AG08396 (cell line): ENCODE measurements at regions not wholly inside any gene's neighbourhood (a gene's known extent, or its start where the extent isn't known, plus 50 kb on each side); places are given as distances from the start of the nearest gene placed in this dataset.
"Not testable (repeated sequence)": the region's sequence is repeated elsewhere in the genome, so short reads cannot be mapped to it uniquely, and the experiment has no call there.

ENCODE experiments used
- DNase-seq: peaks from one replicate; pipeline ENCODE4 v3.0.0; 2012; ENCODE audit warnings: low spot score, mixed read lengths

DNA sequence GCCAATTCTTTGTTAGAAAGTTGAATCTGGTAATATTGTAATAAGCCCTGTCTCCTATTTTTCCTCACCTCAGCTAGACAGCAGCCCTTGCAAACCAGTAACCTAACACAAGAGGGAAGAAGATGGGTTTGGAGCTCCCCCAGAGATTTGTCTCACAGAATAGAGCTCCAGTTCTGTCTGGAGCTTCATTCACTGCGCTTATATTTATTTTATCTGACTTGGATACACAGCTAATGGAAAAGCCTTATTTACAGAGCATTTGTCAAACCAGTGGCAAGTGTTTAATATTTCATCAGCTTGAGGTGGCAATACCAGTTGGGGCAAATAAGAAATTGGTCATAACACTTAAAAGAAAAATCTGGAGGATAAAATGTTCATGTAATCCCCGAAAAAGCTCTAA is 1094.0 kb downstream of the FSCB start:
- no peak for DNase-seq

DNA sequence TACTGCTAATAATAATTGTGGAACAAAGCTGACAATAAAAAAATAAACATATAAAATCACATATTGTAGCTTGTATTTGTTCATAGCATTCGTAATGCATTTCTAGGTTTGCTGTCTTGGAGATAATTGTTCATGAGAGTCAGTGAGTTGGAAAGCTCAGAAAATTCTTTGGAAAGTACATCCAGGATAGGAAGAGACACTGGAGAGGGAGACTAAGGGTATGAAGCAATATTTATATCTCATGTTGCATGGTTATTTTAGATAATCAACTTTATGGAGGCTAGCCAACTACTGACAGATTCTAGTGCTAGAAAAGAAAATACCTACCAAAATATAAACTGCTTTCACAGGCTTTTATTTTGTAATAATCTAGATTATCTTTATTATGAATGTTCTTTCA is 1095.2 kb downstream of the FSCB start:
- no peak for DNase-seq

DNA sequence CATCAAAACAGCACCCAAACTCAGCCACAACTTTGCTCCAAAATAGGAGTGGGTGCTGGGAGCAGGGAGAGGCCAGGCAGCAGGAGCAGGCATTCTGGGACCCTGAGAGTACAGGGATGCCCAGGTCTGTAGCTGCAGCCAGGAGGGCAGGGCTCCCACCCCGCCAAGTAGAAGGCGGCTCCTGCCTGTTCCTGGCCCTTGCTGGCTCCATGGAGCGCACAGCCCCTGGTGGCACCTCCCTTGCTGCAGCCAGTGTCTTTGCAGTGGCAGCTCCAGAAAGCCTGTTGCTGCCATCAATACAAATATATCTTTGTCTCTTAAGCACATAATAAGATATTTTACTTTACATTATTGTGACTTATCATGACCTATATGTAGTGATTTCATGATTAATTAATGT is 1096.5 kb downstream of the FSCB start:
- DNase-seq: no peak

DNA sequence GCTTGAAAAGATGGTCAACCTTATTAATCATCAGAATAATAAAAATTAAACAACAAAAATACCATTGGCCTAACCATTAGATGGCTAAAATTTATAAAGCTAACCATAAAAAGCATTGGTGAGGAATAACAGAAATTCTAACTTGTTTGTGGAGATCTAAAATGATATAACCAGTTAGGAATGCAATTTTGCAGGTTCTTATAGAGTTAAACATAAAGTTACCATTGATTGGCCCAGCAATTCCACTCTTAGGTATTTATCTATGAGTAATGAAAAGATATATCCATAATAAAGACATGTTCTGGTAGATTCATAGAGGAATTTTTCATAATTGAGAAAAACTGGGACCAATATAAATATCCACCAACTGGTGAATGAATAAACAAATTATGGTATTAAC is 1098.6 kb downstream of the FSCB start:
- DNase-seq: no peak

DNA sequence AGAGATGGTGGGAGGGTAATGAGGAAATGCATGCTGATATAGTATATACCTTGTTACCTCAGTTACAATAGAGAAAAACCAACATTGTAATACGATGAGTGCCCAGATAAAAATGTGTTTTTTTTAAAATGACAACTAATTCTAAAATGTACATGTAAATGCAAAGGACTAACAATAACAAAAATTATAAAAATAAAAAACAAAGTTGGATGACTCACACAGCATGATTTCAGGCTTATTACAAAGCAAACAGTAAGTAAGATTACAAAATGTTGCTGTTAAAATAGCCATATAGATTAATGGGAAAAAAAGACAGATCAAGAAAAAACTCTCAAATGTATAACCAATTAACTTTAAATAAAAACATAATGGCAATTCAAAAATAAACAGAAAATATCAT is 1099.4 kb downstream of the FSCB start:
- DNase-seq: no peak

DNA sequence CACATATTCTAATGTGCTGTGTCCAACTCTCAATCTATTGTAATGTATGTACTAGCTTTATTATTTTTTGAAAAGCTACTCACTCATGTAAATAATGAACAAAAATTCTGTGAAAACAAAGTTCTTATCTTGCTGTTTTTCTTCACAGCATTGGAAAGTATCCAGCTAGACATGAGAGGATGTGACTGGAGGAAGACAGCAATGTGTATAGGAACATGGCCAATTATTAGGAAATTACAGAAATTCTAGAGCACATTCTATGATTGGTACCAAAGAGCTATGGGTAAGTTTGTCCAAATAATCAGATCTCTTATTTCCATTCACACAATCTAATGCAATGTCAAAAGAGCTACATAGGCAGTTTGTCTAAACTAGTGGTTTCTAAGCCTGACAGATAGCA is 1100.2 kb downstream of the FSCB start:
- no peak for DNase-seq

DNA sequence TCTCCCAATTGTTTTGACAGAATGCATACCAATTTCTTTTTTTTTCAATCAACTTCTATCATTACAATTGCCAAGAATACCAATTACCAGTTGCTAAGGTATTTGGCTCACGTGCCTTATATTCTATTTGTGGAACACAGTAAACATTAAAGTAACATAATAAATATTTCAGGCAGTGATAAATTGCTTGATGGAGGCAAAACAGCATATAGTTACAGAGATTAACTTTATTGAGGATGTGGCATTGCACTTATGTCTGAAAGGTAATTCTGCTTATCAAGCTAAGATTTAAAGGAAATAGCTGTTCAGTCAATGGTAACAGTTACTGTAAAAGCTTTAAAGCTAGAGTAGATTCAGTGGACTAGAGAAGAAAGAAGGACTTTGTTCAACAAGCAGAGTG is 1107.8 kb downstream of the FSCB start:
- DNase-seq: no peak

DNA sequence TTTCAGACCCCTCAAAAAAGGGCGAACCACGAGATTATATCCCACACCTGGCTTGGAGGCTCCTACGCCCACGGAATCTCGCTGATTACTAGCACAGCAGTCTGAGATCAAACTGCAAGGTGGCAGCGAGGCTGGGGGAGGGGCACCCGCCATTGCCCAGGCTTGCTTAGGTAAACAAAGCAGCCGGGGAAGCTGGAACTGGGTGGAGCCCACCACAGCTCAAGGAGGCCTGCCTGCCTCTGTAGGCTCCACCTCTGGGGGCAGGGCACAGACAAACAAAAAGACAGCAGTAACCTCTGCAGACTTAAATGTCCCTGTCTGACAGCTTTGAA is 1136.6 kb downstream of the FSCB start:
- DNase-seq: not testable (repeated sequence)

DNA sequence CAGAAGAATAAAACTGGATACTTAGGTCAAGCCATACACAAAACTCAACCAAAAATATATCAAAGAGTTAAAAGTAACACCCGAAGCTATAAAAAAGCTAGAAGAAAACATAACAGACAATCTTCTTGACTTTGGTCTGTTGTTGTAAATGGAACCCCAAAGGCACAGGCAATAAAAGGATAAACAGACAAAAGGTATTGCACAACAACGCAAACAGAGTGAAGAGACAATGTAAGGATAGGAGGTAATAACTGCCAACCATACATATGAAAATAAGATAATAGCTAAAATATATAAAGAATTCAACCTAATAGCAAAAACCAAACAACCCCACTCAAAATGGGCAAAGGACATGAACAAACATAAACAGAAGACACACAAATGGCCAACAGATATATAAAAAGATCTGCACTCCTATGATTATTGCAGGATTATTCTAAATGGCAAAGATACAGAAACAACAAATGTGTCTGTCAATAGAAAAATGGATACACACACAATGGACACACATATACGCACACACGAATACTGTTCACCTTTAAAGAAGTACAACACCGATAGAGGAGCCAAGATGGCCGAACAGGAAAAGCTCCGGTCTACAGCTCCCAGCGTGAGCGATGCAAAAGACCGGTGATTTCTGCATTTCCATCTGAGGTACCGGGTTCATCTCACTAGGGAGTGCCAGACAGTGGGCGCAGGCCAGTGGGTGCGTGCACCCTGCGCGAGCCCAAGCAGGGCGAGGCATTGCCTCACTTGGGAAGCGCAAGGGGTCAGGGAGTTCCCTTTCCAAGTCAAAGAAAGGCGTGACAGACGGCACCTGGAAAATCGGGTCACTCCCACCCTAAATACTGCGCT is 1137.1 kb downstream of the FSCB start:
- no peak for DNase-seq

DNA sequence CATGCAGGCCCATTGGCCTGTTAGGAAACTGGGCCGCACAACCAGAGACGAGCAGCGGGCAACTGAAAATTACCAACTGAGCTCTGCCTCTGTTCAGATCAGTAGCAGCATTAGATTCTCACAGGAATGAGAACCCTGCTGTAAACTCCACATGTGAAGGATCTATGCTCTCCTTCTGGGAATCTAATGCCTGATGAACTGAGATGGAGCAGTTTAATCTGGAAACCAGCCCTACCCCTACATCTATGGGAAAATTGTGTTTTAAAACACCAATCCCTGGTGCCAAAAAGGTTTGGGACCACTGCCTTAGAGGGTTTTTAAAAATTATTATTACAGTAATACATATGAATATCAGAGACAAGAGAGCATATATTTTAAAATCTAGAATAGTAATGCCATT is 1144.5 kb downstream of the FSCB start:
- DNase-seq: no peak

DNA sequence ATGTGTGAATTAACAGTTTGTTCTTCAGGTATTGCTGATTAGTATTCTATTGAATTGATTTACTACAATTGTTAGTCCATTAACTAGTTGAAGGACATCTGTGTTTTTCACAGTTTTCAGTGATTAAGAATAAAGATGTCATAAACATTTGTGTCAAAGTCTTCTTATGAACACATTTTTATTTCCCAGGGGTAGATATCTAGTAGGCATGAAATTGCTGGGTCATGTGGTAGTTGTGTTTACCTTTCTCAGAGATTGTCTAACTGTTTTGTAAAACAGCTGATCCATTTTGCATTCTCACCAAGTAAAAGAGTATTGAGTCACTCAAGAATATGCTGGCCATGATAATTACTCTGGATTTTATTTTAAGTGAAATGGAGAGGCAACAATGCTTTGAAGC is 1145.3 kb downstream of the FSCB start:
- no peak for DNase-seq

DNA sequence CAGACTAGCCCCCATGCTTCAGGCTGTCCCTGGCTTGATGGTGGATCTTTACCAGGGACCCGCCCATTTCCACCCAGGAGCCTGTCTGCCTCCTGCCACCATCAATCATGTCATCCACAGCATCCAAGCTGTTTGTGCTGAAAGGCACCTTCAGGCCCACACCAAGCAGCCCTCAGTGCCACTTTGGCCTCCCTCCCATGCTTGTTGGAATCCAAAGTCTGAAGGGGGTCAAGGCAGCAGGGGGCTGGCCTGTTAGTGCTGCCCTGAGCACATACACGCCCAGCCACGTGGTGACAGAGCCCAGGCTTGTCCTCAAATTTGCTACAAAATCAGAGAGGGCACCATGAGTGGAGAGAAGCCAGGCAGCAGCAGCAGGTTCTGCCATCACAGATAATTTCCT is 1146.8 kb downstream of the FSCB start:
- no peak for DNase-seq

DNA sequence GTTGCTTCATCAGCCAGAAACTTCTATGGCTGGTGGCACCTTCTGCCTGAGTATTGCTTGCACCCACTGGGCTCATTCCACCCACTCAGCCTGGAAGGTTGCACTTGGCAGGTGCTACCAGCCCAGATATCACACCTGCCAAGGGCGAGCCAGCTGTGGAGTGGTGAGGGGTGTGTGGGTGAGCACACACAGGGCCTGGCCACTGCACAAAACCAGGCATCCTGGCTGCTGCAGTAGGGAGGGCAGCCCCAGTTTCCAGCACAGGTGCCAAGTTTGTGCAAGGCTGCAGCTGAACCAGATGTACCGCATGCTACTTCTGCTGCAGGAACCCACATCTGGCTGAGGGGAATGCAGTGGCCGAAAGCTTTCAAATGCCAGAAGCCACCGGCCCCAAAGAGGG is 1147.8 kb downstream of the FSCB start:
- DNase-seq: no peak

DNA sequence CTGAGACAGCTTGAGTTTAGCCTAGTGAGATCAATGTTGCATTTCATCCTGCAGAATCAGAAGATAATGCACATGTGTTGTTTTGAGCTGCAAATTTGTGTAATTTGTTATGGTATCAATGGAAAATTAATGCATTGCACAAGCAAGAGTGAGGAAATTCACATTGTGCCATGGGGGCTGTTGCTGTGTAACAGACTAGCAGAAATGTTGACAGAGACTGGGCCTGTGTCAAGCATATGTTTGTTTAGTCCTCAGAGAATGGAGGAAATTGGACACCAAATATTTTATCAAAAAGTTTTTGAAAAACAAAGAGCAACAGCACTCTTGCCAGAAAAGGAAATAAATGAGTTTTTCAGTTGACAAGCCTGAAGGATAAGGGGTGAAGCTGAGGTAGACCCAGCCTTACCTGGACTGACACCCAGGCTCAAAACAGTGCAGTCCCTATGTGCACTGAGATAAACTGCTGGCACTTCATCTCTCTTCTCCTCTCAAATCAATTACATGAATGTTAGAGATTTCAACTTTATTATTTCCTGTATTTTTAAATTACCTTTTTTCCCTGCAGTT is 1150.0 kb downstream of the FSCB start:
- DNase-seq: no peak

DNA sequence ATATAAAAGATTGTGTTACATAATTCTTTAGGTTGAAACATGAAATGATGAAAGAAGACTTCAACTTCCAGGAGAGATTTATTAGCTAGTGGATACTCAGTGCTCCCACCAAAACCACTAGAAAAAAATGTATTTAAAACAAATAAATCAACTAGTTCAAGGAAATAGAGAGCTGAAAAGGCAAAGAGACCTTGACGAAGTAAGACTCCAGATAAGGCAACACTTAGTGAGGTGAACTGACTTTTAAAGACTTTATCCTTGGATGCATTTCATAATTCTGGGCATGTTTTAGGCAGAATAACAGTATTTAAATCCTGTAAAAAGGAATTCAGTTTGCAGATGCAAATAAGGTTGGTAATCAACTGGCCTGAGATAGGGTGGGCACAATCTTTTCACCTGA is 1150.7 kb downstream of the FSCB start:
- DNase-seq: no peak

DNA sequence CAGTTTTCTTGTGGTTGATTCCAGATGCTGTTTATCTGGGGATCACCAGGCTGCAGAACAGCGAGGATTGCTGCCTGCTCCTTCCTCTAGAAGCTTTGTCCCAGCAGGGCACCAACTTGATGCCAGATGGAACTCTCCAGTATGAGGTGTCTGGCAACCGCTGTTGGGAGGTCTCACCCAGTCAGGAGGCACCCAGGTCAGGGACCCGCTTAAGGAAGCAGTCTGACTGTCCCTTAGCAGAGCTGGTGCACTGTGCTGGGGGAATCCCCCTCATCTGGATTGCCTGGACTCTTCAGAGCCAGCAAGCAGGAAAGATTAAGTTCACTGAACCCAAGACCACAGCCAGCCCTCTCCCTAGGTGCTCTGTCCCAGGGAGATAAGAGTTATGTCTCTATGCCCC is 1165.2 kb downstream of the FSCB start:
- no peak for DNase-seq

DNA sequence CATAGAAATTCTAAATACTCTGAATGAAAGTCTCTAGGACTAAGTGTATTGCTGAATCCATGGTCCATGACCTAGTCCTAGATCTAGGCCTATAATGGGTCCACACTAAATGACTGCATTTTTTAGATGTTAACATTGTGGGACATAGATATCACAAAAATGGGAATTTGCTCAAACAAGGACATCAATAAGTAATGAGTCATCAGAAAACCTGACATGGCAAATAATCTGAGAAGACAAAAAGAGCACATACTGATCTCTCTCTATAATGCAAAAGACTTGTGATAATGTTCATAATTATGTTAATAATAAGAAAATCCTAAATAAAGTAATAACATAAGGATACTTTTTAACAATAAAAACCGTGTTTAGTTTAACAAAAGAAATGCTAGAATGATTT is 1168.4 kb downstream of the FSCB start:
- DNase-seq: no peak

DNA sequence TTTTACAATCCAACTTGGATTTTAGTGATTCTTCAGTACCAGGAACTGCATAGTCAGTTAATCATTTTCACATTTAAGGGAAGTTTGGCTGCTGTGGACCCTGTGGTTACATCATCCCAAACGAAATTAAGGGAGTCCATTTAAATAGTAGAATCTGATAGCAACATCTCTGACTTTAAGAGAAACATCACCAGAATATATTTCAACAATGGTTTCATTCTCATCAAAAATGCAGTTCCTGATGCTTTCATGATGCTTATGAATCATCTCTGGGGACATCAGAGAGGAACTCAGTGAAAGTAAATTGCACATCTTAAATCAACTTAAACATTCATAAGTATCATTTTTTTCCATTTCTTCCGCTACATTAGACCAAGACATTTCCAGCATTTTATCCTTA is 1170.7 kb downstream of the FSCB start:
- DNase-seq: no peak

DNA sequence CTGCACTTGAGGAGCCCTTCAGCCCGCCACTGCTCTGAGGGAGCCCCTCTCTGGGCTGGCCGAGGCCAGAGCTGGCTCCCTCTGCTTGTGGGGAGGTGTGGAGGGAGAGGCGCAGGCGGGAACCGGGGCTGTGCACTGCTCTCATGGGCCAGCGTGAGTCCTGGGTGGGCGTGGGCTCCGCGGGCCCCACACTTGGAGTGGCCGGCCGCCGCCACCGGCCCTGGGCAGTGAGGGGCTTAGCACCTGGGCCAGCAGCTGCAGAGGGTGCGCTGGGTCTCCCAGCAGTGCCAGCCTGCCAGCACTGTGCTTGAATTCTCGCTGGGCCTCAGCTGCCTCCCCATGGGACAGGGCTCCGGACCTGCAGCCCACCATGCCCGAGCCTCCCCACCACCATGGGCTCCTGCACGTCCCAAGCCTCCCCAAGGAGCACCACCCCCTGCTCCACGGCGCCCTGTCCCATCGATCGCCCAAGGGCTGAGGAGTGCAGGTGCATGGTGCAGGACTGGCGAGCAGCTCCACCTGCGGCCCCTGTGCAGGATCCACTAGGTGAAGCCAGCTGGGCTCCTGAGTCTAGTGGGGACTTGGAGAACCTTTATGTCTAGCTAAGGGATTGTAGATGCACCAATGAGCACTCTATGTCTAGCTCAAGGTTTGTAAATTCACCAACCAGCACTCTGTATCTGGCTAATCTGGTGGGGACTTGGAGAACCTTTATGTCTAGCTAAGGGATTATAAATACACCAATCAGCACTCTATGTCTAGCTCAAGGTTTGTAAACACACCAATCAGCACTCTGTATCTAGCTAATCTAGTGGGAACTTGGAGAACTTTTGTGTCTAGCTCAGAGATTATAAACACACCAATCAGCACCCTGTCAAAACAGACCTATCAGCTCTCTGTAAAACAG is 1180.3 kb downstream of the FSCB start:
- not testable (repeated sequence) for DNase-seq

DNA sequence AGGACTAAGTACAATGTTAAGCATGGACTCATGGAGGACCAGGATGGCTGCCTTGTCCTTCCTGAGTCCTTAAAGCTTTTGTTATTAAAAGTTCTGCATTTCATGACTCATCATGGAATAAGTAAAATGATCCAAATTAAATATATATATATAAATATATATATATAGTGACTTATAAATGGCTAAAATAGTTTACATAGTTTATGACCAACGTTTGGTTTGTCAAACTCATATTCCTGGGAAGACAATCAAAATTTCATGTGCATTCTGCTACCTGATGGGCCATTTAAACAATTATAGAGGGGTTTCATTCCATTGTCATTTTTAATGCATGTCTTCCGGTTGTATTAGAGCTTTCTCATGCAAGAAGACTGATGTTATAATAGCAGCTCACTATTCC is 1190.7 kb downstream of the FSCB start:
- DNase-seq: no peak

DNA sequence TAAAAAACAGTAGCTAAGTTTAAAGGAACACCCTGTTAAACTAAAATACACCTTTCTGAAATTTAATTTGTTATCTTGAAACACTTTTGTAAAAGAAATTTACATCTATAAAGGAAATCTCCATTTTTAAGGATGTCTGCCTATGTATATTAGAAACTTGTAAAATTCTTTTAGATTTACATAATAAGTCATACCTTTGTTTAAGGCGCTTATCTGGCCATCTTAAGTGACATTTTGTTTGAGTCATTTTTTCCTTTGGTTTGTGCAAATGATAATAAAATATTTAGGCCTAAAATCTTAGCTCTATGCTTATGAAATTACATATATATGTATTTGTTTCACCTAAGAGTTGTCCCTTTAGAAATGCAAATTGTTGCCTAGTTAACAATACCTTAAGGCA is 1193.4 kb downstream of the FSCB start:
- DNase-seq: no peak

DNA sequence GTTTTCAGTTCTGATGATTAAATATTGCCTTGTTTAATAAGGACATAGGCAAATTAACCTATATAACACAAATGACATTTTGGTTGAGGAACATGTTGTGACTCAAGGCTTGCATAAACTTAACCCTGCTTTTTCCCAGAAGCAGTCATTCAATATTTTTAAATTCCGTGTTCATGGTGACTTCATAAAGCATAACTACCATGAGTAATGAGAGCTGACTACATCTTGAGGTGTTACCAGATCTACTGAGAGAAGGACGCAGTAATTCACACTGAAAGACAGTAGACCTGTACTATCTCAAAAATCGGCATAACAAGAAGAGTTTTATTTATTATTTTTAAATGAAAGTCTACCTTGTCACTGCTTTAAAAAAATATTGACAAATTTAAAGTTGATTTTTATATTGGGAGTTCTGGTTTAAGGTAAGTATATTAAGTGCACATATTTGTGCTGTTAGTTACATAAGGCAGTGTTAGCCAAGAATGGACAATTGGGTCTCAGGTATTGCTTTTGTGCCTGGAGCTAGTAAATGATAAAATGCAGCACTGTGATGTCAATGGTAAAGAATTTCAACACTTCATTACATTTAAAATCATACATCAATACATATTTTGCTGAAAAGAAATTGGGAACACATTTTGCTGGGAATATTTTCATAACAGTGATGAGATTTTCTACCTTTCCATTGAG is 1198.5 kb downstream of the FSCB start:
- no peak for DNase-seq

DNA sequence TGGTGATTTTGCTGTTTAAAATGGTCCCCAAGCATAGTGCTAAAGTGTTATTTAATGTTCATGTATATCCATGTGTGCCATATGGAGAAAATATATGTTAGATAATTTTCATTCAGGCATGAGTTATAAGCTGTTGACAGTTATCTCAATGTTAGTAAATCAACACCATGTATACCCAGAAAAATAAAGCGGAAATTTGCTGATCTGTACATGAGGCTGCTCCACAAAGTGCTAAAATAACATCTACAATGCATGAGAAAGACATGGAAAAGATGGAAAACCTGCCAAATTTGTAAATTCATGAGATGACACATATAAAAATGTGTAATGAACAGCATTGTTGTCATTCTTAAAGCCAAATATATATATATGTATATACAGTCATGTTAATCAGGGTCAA is 1199.2 kb downstream of the FSCB start:
- DNase-seq: no peak
